ENCODE measurements at regions not wholly inside any gene's neighbourhood (a gene's known extent, or its start where the extent isn't known, plus 50 kb on each side); places are given as distances from the start of the nearest gene placed in this dataset.

GRCh38 chr11:88448131-88448670 is 110.7 kb upstream of the CTSC start:
- intact Hi-C loops (cut with DNase I) = no loop called here
- DNase-seq = no peak

GRCh38 chr11:88447281-88447680 is 109.7 kb upstream of the CTSC start:
- intact Hi-C loops (cut with DNase I) = no loop called here
- DNase-seq = no peak

- intact Hi-C loops (cut with DNase I) = no loop called here
Measured at GRCh38 chr11:88439356-88439755, 101.8 kb upstream of the CTSC start.

GRCh38 chr11:88438721-88439120 is 101.2 kb upstream of the CTSC start:
- intact Hi-C loops (cut with DNase I) = no loop called here
- no peak for DNase-seq

More at GRCh38 chr11:88439356-88439755, 101.8 kb upstream of the CTSC start:
- DNase-seq = no peak

- no peak for DNase-seq
- intact Hi-C loops (cut with DNase I) = no loop called here
Measured at GRCh38 chr11:88435415-88435814, 97.9 kb upstream of the CTSC start.

- intact Hi-C loops (cut with DNase I) = no loop called here
Measured at GRCh38 chr11:88434333-88434976, 96.9 kb upstream of the CTSC start.

GRCh38 chr11:88433536-88434230 is 96.1 kb upstream of the CTSC start:
- DNase-seq = peak in 1 of 10 donors; percentile 68
- intact Hi-C loops (cut with DNase I) = no loop called here

More at GRCh38 chr11:88434333-88434976, 96.9 kb upstream of the CTSC start:
- DNase-seq = no peak

GRCh38 chr11:88431675-88432341 is 94.3 kb upstream of the CTSC start:
- intact Hi-C loops (cut with DNase I) = no loop called here
- no peak for DNase-seq

- no peak for DNase-seq
Measured at GRCh38 chr11:88428959-88429358, 91.4 kb upstream of the CTSC start.

GRCh38 chr11:88427719-88428118 is 90.2 kb upstream of the CTSC start:
- no peak for DNase-seq
- intact Hi-C loops (cut with DNase I) = no loop called here

More at GRCh38 chr11:88428959-88429358, 91.4 kb upstream of the CTSC start:
- intact Hi-C loops (cut with DNase I) = no loop called here

GRCh38 chr11:88424881-88425280 is 87.3 kb upstream of the CTSC start:
- no peak for DNase-seq
- intact Hi-C loops (cut with DNase I) = no loop called here

GRCh38 chr11:88421530-88421929 is 84.0 kb upstream of the CTSC start:
- intact Hi-C loops (cut with DNase I) = no loop called here
- DNase-seq = no peak

GRCh38 chr11:88420165-88420791 is 82.7 kb upstream of the CTSC start:
- no peak for DNase-seq
- intact Hi-C loops (cut with DNase I) = no loop called here

- intact Hi-C loops (cut with DNase I) = no loop called here
- DNase-seq = no peak
Measured at GRCh38 chr11:88418508-88418907, 81.0 kb upstream of the CTSC start.

GRCh38 chr11:88415495-88415894 is 78.0 kb upstream of the CTSC start:
- DNase-seq = no peak
- intact Hi-C loops (cut with DNase I) = no loop called here

GRCh38 chr11:88414981-88415413 is 77.5 kb upstream of the CTSC start:
- DNase-seq = no peak
- intact Hi-C loops (cut with DNase I) = no loop called here

GRCh38 chr11:88414385-88414861 is 76.9 kb upstream of the CTSC start:
- intact Hi-C loops (cut with DNase I) = no loop called here
- DNase-seq = no peak

GRCh38 chr11:88411265-88411664 is 73.7 kb upstream of the CTSC start:
- DNase-seq = no peak
- intact Hi-C loops (cut with DNase I) = no loop called here

GRCh38 chr11:88410656-88411055 is 73.1 kb upstream of the CTSC start:
- DNase-seq = no peak
- intact Hi-C loops (cut with DNase I) = no loop called here

- DNase-seq = no peak
- intact Hi-C loops (cut with DNase I) = no loop called here
Measured at GRCh38 chr11:88410056-88410455, 72.5 kb upstream of the CTSC start.

GRCh38 chr11:88406876-88407275 is 69.3 kb upstream of the CTSC start:
- intact Hi-C loops (cut with DNase I) = no loop called here
- no peak for DNase-seq
